ENCODE measurements at regions not wholly inside any gene's neighbourhood (a gene's known extent, or its start where the extent isn't known, plus 50 kb on each side); places are given as distances from the start of the nearest gene placed in this dataset.

DNA sequence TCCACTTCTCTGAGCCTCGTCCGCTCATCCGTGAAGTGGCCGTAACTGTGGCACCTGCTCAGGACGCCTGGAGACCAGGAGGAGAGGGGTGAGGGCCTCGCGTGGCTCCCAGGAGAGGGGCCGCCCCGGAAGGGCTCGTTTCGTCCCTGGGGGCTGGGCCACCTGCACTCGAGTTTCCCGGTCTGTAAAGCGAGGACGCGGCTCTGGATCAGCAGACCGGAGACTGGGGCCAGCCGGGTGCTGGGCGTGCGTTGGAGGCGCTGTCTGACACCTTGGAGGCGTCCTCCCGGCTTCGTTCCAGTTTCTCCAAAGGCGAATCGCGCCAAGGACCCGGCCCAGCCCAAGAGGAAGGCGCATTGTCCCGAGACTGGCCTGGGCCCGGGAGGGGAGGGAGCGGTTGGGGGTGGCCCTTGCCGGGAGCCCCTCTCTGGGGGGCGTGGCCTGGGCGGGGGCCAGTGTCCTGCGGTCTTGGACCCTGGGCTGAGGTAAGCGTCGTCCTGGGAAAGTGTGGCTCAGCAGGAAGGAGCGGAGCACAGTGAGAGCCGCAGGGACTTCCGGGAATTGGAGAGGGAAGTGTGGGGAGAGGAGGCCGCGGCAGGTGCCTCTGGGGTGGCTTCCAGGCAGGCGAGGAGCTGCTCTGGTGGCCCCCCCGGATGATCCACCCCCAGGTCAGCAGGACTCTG, 89.6 kb downstream of the FOXL3 start:
- H3K27me3 ChIP-seq (replicated peaks in 1 of 7): peaks cover 0 to 46% (median 0%) of the 10 kb centered on the region in 7 donors
- H3K9me3 ChIP-seq: peaks cover 0 to 20% (median 15%) of the 10 kb centered on the region in 8 donors
- H3K4me3 ChIP-seq: peak overlapping the region in 6 of 8 donors; percentile 17 to 62 (median 27)
- TF ChIP-seq POLR2A (IDR thresholded peaks at IDR 0.05) (no peak), CTCF (IDR thresholded peaks at IDR 0.05 in 8 of 11, conservative IDR thresholded peaks at IDR 0.05 in 3 of 11) (no peak), POLR2AphosphoS5 (IDR thresholded peaks at IDR 0.05) (peak in 2 of 3 donors; percentile 16 to 29)
- intact Hi-C loops (cut with DNase I; ENCODE audit: low total_unique reads): no loop called here
- 13 to 32% (median 20%) methylated on average over 37 to 45 of the region's 45 CpGs for WGBS, 5 donors
- H3K36me3 ChIP-seq: no peaks in the 10 kb centered on the region
- DNase-seq: peak; percentile 78
- H3K4me1 ChIP-seq: peaks cover 14 to 70% (median 47%) of the 10 kb centered on the region in 6 donors
- peak overlapping the region in 3 of 8 donors; percentile 34 to 60 (median 49) for H3K27ac ChIP-seq

- Histone ChIP-seq H3K9me3 (peaks cover 0 to 25% (median 20%) of the 10 kb centered on the region in 8 donors), H3K4me3 (peak overlapping the region in 4 of 8 donors; percentile 24 to 62 (median 35)), H3K36me3 (no peaks in the 10 kb centered on the region), H3K4me1 (peaks cover 14 to 70% (median 47%) of the 10 kb centered on the region in 6 donors), H3K27ac (peak overlapping the region in 3 of 8 donors; percentile 34 to 60 (median 49)), H3K27me3 (replicated peaks in 1 of 7) (peaks cover 0 to 46% (median 0%) of the 10 kb centered on the region in 7 donors)
- 27 to 59% (median 41%) methylated on average over 14 to 15 of the region's 15 CpGs for WGBS, 5 donors
- DNase-seq: no peak
- no peak for TF ChIP-seq POLR2AphosphoS5 (IDR thresholded peaks at IDR 0.05)
- no peak for TF ChIP-seq CTCF (IDR thresholded peaks at IDR 0.05 in 8 of 11, conservative IDR thresholded peaks at IDR 0.05 in 3 of 11)
- TF ChIP-seq POLR2A (IDR thresholded peaks at IDR 0.05): no peak
- intact Hi-C loops (cut with DNase I; ENCODE audit: low total_unique reads): no loop called here
Measured at GRCh38 chr7:380139-380485, 90.1 kb downstream of the FOXL3 start.

- TF ChIP-seq POLR2AphosphoS5 (IDR thresholded peaks at IDR 0.05): no peak
- intact Hi-C loops (cut with DNase I; ENCODE audit: low total_unique reads): no loop called here
- Histone ChIP-seq H3K9me3 (peaks cover 0 to 32% (median 23%) of the 10 kb centered on the region in 8 donors), H3K4me3 (no peak overlapping the region), H3K27ac (peak overlapping the region in 1 of 8 donors; percentile 58), H3K4me1 (peaks cover 14 to 68% (median 45%) of the 10 kb centered on the region in 6 donors), H3K27me3 (replicated peaks in 1 of 7) (peaks cover 0 to 40% (median 0%) of the 10 kb centered on the region in 7 donors), H3K36me3 (no peaks in the 10 kb centered on the region)
- peak; percentile 55 for DNase-seq
- WGBS, 5 donors: 54 to 93% (median 81%) methylated on average over 5 to 8 of the region's 8 CpGs
Measured at GRCh38 chr7:380711-381210, 90.8 kb downstream of the FOXL3 start.

DNA sequence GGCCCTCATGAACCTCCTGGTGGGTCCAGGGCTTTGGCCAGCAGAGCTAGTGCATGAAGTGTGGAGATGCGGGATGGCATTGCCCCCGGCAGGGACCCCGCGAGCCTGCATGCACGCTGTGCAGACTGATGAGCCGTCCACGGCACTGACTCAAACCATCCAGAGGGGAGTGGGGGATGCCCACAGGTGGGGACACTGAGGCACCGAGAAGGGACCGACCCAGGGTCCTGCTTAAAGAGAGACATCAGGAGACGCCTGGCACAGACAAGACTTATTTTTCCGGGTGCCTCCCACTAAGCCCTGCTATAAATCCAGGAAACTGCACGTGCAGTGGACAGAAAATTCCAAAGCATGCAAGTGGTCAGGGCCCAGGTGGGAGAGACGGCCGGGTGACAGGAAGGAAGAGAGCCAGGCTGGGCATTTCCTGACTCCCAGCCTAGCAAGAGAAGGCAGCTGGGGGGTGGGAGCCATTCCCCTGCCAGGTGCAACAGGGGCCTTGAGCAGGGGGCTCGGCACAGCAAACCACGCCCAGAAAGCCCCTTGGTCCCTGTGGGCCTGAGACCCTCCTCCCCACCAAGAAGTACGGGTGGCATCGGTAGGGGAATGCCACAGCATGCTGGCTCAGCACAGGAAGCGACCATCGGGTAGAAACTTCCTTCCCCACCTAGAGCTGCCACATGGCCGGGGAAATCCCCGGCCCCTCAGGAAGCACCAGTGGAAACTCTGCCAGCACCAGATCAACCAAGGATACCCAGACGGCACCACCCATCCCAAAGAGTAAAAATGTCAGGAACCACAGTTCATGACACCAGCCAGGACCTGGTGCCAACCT, 91.5 kb downstream of the FOXL3 start:
- peaks cover 0 to 33% (median 0%) of the 10 kb centered on the region in 7 donors for H3K27me3 ChIP-seq (replicated peaks in 1 of 7)
- WGBS, 5 donors: 44 to 51% (median 45%) methylated on average over 15 to 23 of the region's 23 CpGs
- H3K9me3 ChIP-seq: peaks cover 0 to 32% (median 23%) of the 10 kb centered on the region in 8 donors
- TF ChIP-seq POLR2AphosphoS5 (IDR thresholded peaks at IDR 0.05): peak; percentile 34 to 63 (median 54)
- no peak for TF ChIP-seq CTCF (IDR thresholded peaks at IDR 0.05 in 8 of 11, conservative IDR thresholded peaks at IDR 0.05 in 3 of 11)
- no peak for TF ChIP-seq POLR2A (IDR thresholded peaks at IDR 0.05)
- H3K4me3 ChIP-seq: peak overlapping the region in 1 of 8 donors; percentile 11
- H3K4me1 ChIP-seq: peaks cover 14 to 61% (median 42%) of the 10 kb centered on the region in 6 donors
- H3K27ac ChIP-seq: peak overlapping the region in 4 of 8 donors; percentile 21 to 58 (median 47)
- peak; percentile 77 for DNase-seq
- H3K36me3 ChIP-seq: no peaks in the 10 kb centered on the region
- intact Hi-C loops (cut with DNase I; ENCODE audit: low total_unique reads): no loop called here
